EL (cell line): ENCODE measurements at regions not wholly inside any gene's neighbourhood (a gene's known extent, or its start where the extent isn't known, plus 50 kb on each side); places are given as distances from the start of the nearest gene placed in this dataset.
A peak's percentile ranks its signal among the peaks of the same experiment; 100 is the strongest.
"Not testable (repeated sequence)": the region's sequence is repeated elsewhere in the genome, so short reads cannot be mapped to it uniquely, and the experiment has no call there.

Source experiments
- DNase-seq: peaks from one replicate; pipeline ENCODE4 v3.0.0-alpha.2; 2016

DNA sequence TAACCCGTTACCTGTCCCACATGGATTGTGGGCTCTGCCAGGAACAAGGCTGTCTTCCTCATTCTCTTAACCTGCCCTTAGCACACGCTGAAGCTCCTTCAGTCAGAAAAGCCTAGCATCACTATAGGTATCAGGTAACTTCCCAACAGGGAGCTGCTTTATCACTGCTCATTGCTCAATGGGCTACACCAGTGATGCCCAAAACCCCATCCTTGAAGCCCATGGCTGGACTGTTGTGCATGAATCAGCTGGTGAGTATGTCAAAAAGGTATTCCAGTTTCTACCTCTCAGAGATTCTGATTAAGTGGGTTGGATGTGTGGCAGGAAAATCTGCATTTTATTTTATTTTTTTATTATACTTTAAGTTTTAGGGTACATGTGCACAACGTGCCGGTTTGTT is 362.2 kb downstream of the LRATD1 start:
- no peak for DNase-seq

DNA sequence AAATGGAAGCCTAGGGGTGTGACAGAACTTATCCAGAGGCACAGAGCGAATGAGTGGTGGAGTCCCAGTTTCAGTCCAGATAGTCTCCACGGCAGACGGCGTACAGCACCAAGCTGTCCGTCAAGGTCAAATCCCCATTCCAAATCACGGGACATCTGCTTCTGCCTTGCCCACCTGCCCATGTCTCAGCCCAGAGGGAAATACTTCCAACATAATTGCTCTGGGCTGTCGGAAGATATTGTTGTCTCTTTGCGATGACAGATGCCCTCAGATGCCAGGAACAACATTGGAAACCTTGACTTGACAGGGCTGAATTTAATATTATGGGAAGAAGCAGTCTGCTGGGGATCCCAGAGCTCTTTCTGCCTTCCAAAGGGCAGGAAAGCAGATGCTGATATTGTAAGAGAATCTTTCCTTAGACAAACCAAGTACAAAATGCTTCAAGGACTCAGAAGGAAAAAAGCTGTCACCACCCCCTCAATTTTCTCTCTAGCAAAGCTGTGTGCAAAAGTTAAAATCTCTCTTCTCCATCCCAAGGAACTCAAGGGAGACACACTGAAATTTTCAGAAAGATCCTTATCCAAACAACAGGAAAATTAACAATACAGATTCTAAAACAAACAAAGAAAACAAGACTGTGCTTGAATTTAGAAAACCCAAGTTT is 364.0 kb downstream of the LRATD1 start:
- no peak for DNase-seq

DNA sequence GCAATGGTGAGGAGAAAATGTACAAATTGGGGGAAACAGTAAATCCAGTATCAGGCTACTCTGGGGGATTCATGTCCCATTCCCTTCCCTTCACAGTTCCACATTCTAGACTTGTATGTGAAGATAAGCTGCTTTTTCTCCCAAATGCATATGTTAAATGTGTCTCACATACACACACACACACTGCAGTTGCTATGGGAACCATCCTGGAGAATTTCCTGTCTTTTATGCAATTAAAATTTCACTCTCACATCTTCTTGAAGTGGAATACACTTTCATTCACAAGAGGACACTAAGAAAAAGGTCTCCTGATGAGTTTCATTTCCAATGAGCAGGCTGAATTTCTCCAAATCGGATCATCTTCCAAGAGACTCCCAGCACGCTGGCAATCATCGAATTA is 366.0 kb downstream of the LRATD1 start:
- no peak for DNase-seq

DNA sequence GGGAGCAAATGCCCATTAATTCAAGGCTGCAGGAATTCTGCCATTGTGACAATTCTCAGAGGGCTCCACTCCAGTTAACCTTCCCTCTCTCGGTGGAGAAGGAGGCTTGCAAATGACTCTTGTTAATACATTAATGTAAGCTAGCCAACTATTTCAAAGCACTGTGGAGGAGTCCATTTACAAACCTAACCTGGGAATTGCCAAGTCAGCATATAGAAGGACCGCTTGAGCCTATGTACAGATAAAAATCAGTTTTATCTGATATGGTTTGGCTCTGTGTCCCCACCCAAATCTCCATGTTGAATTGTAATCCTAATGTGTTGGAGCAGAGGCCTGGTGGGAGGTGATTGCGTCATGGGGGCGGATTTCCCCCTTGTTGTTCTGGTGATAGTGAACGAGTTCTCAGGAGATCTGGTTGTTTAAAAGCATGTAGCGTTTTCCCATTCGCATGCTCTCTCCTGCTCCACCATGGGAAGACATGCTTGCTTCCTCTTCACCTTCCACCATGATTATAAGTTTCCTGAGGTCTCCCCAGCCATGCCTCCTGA is 366.7 kb downstream of the LRATD1 start:
- no peak for DNase-seq

DNA sequence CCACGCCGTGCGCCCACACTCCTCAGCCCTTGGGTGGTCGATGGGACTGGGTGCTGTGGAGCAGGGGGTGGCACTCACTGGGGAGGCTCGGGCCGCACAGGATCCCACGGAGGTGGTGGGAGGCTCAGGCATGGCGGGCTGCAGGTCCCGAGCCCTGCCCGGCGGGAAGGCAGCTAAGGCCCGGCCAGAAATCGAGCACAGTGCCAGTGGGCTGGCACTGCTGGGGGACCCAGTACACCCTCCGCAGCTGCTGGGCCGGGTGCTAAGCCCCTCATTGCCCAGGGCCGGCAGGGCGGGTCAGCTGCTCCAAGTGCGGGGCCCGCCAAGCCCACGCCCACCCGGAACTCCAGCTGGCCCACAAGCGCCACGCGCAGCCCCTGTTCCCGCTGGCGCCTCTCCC is 370.0 kb downstream of the LRATD1 start:
- DNase-seq, result not testable (repeated sequence)

DNA sequence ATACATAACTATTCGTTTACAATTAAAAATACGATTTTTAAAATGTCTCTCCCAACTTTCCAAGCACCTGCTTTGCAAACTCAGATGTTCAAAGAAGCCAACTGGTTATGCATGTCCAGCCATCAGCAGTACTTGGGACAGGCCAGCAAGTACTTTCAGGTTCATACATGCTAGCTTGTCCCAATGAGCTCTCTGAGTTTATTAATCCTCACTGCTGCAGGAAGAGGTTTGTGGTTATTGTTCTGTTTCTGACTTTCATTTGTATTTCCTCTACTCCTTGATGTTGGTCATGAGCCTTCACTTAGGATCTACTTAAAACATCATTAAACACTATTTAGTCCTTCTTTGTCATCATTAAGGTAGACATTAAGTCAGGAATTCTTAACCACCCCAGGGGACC is 374.1 kb downstream of the LRATD1 start:
- DNase-seq, result no peak

DNA sequence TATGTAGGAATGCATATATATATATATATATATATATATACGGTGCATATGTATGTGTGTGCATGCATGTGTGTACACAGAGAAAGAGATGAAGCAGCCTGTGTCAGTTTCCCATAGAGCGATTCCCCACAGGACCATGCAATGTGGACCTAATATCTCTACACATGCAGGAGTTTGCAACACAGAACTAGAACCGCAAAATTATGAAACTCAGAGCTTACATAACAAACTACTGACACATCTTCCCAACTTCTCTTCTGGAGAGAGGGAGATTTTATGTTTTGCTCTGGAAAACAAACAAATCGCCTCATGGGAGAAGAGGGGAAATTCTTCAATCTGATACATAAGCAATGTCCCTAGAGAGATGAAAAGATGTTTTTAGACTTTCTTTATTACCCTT is 377.2 kb downstream of the LRATD1 start:
- no peak for DNase-seq

DNA sequence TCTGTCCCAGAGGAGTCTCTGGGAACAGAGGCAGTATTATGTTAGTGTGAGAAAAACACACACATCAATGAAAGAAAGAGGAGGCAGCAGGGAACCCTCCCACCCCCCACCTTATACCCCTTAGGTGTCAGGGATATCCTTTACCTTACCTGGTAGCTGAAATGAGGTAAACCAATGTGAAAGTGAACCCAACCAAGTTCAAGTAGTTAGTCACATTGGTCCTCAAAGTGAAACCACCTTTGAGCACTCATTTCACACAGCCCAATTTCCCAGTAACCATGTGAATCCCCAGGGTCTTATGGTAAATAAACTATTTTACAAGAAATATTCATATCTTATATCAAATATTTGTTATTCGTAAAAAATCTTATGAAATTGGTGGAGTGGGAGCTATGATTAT is 377.8 kb downstream of the LRATD1 start:
- DNase-seq, result no peak

DNA sequence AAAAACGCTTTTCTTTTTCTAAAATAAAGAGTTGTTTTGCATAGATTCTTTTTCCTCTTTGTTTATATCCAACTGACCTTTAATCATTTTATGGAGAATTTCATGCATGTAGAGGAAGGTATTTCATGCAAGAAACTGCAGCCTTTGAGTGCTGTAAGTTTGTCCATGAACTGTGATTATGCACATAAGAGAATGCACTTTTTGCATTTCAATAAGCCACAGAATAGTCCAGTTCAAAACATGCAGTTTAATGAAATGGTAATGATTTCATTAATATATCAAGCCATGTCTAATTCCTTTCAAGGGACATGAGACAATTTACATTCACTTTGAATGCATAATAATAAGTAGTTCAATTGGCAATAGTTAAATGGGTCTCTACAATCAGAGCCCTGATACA is 386.3 kb downstream of the LRATD1 start:
- DNase-seq, result no peak

DNA sequence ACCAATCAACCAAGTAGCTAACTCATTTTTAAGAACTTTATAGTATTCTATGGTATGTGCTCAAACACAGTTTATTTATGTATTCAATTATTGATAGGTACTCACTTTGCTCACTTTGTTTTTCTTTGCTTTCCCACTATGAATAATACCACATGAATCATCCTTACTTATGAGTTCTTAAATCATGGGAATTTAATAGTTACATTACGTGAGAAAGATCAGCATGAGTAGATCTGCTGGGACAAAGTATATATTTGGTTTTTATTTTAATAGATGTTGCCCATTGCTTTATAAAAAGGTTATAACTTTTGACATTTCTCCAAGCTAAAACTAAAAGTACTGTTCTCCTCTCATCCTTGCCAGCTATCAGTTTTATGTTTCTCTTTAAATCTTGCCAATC is 390.7 kb downstream of the LRATD1 start:
- DNase-seq, result no peak

DNA sequence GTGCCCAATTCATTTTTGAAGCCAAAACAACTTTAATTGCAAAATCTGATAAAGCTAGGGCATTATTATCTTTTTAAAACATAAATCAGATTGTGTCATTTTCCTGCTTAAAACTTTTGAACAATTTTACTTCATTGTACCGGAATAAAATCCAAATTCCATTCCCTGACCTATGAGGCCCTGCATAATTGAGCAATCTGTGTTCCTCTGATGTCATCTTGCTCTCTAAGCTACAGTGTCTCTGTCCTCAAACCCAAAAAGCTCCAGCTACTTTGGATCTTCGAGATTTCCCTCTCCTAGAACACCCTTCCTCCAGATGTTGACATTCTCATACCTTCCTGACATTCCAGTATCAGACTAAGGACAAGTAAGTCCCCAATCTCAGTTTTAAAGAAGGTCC is 395.9 kb downstream of the LRATD1 start:
- DNase-seq, result no peak

DNA sequence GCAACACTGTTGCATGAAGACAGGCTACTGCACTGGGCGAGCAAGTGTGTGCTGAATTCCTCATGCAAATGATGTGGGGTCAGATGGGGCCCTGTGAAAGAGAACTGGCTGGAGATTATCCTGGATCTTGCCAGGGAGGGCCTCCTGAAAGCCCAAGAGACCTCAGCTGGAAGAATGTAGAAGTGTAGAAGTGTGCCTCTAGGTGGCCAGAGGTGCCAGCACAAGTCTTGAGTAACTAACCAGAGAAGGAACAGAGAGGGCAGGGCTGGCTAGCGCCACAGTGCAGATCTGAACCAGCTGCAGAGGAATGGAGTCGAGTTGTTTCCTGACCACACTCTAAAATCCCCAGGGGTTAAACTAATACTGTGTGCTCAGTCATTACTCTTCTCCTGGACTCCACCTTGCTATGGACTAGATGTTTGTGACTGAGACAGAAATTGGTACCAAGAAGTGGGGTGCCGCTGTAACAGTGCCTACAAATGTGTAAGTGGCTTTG is 399.3 kb downstream of the LRATD1 start:
- no peak for DNase-seq

DNA sequence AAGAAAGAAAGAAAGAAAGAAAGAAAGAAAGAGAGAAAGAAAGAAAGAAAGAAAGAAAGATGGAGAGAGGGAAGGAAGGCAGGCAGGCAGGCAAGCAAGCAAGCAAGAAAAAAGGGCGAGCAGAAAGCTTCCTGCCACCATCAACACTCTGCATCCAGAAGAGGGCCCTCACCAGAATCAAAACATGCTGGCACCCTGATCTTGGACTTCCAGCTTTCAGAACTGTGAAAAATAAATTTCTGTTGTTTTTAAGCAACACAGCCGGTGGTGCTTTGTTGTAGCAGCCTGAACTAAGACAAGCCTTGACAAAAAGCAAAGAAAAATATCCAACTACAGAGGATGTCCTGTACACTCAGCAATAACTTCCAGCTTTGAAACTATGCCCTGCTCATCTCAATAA is 401.7 kb downstream of the LRATD1 start:
- DNase-seq, result no peak

DNA sequence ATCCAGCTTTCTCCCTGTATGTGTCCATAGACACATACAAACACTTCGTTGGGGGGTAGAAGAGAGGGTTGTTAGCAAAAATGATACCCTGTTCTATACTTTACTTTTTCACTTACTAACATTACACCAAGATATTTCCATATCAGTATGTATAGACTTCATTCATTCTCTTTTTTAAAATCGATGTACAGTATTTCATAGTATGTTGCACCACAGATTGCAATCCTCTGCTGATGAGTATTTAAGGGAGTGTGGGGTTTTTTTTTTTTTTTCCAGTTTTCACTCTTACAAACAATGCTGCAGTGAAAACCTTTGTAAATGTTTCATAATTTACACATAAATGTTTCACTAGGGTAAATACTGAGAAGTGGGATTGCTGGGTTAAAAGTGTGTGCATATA is 402.3 kb downstream of the LRATD1 start:
- no peak for DNase-seq

DNA sequence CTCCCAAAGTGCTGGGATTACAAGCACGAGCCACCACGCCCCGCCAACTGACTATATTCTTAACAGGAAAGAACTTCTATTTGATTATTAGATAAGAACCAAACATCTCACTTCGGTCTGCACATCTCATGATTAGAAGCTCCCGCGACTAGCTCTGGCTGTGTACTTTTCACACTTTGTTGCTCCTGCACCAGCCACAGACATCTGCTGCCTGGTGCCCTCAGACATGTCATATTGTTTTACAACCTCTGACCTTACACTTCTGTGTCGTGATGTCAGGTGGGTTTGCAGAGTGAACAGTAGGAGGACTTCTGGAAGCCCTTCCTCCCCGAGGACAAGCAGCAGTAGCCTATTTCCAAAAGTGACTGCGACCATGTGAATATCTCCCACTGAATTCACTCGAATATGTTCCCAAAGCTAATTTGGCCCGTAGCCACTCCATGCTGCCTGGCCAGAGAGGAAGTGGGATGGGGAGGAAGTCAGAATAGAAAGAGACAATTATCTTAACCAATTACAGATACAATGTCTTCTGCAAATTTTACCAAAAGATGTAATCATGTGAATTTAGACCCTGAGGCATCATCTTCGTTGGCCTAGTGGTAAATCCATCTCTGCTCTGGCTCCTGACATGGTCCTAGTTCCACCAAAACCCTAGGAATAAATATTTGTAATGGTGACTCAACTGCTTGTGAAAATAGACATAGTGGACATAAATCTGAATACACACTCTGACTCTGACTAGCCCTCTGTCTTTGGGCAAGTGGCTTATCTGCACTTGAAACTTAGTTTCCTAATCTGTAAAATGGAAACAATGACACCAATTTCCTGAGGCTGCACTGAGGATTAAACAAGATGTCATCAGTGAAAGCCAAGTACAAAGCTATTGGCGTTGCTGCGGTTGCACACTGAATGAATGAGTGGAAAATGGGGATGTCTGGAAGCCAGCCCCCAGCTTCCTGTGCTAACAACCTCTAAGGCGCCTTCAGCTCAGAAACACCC is 406.1 kb downstream of the LRATD1 start:
- no peak for DNase-seq

DNA sequence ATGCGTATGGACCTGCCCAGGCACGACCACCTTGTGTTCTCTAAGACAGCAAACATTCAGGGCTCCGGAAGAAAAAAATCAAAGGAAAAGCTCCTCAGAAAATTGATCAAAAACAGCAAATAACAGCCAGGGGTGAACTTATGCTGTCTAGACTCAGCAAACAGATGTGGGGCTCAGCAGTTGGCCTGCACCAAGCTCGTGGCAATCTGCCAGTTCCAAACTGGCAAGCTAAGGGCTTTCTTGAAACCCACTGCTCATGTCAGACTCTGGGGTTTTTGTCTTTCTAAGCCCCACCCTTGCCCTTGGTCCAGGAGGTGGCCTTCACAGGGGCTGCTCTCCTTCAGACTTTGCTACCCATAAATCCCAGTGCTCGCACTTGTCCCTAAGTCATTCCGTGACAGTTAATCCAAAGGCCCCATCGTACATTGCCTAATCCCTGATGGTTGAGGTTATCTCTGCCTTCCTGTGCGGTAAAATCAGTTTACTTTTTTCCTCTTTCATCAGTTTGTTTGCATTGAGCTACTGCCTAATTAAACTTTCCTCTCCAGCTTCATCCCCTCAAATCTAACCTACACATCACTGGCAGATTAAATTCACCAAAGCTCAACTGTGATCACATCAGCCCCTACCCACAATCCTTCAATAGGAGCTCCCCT is 408.0 kb downstream of the LRATD1 start:
- no peak for DNase-seq

DNA sequence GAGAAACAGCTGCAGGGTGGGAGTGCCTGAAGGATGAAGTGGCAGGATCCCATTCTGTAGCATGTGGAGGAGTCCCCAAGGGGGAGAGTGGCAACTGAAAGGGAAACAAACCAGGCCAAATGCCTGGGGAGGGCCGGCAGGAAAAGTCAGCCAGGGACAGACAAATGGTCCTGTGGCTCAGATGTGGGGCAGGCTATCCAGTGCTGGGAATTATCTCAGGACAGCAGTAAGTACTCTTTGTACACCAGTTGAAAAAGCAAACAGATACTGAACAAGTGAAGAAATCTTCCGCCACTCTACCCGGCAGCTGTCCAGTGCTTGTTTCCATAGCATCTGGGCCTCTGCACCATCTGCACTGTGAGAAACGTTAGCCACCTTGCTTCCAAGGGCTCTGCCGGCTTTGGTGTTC is 408.9 kb downstream of the LRATD1 start:
- no peak for DNase-seq

DNA sequence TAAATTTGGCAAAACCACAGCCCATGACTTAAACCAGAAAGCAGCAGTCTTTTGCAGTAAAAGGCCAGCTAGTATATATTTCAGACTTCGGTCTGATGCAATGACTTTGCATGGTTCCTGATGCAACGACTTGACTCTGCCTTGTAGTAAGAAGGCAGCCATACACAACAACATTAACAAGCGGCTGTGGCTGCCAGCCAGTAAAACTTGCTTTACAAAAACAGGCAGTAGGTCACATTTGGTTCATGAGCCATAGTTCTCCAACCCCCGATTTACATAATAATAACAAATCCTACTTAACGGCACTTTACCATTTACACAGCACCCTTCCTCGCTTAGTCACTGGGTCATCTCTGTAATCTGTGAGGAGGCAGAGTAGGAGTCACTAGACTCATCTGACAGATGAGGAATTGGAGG is 410.3 kb downstream of the LRATD1 start:
- DNase-seq, result peak; percentile 43

DNA sequence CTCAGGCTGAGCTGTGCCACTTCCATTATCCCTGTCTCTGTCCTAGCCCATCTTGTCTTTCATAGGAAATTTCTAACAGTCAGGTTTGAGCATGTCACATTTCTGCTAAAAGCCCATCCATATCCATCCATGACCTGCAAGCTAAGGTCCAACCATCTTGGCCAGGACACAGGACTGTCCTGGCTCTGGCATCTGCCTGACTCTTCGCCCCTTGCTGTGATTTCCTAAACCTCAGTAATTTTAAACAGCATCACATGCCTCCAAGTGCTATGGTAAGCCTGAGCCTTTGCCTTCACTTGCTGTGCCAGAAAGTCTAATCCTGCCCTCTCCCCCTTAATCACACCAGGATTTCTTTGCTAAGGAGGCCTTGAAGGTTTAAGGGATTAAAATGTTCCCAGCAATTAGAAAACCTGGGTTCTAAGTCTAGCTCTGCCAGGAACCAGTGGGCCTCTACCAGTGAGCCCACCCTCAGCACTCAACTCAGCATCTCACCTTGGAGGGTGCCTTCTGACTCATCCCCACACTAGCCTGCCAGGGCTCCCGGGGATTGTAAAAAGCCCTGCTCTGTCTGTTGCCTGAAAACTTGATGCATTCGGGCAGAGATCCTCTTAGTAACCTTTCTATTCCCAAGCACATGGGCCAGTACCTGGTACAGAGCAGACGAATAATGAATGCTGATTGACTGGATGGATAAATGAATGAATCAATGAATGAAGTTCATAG is 411.0 kb downstream of the LRATD1 start:
- DNase-seq, result no peak

DNA sequence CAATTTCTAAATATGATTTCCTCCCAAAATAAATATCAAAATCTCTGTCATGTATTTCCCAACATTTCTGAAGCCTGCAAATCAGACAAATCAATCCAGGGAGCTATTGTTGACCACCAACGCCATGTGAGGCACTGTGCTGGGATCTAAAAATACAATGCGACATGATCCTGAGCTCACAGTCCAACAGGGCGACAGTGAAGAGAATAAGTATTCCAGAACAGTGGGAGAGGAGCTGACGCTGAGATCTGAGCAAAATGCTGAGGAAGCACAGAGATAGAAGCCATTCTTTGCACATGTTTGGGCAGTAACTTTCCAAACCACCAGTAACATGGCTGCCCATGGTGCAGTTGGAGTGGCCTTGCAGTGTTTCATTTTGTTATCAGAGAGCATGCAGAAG is 412.5 kb downstream of the LRATD1 start:
- DNase-seq, result no peak

DNA sequence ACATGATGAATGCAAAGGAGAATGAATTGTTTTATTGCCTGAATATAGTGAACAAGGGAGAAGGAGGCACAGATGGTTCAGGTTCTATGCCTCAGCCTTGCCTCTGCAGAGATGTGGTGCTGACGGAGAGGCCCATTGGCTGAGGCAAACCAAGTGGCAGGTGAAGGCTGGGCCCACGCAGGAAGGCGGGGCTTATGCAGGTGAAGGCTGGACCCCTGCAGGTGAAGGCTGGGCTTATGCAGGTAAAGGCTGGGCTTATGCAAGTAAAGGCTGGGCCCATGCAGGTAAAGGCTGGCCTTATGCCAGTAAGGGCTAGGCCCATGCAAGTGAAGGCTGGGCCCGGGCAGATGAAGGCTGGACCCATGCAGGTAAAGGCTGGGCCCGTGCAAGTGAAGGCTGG is 414.7 kb downstream of the LRATD1 start:
- no peak for DNase-seq

DNA sequence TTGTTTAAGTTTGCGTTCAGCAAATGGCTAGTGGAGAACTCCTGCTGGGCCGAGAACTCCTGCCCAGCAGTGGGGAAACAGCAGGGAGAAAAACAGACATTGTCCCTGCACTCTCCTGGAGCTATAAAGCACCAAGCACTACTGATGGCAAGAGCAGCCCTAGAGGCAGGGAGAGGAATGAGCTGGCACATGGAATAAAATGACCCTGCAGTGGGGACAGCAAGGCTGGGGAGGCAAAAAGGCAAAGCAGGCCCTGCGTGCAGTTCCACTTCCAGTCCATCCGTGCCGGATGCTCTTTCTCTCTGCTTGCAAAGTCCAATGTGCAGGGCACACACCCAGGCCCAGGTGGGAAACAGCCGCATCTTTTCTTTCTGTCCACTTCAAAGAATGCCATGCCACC is 415.5 kb downstream of the LRATD1 start:
- DNase-seq, result no peak
